Mucosa of stomach (tissue), 1 donor: ENCODE measurements at regions not wholly inside any gene's neighbourhood (a gene's known extent, or its start where the extent isn't known, plus 50 kb on each side); places are given as distances from the start of the nearest gene placed in this dataset.
"Not testable (repeated sequence)": the region's sequence is repeated elsewhere in the genome, so short reads cannot be mapped to it uniquely, and the experiment has no call there.

Experiments
- H3K27me3 ChIP-seq: one replicate; pipeline ENCODE4 v1.7.0; 2013; ENCODE audit warnings: mild to moderate bottlenecking, low read length; ENCODE audit not compliant: control insufficient read depth, insufficient read depth
- H3K36me3 ChIP-seq: one replicate; pipeline ENCODE4 v1.7.0; 2013; ENCODE audit warnings: low read length; ENCODE audit not compliant: control insufficient read depth, insufficient read depth
- H3K4me1 ChIP-seq: one replicate; pipeline ENCODE4 v1.7.0; 2013; ENCODE audit warnings: mild to moderate bottlenecking, low read length; ENCODE audit not compliant: control insufficient read depth, insufficient read depth
- H3K4me3 ChIP-seq: one replicate; pipeline ENCODE4 v1.7.0; 2013; ENCODE audit warnings: low read length
- H3K9ac ChIP-seq: one replicate; pipeline ENCODE4 v1.7.0; 2013; ENCODE audit warnings: mild to moderate bottlenecking, low read length, moderate library complexity
- H3K9me3 ChIP-seq: one replicate; pipeline ENCODE4 v1.7.0; 2013; ENCODE audit warnings: mild to moderate bottlenecking, low read length, moderate library complexity; ENCODE audit not compliant: control insufficient read depth
- donor health status: Pancreatic carcinoma.

- H3K4me1 ChIP-seq = peaks cover 27% of the 10 kb centered on the region
- no peak overlapping the region for H3K9ac ChIP-seq
- no peaks in the 10 kb centered on the region for H3K36me3 ChIP-seq
- H3K4me3 ChIP-seq = no peak overlapping the region
- H3K27me3 ChIP-seq = no peaks in the 10 kb centered on the region
- no peaks in the 10 kb centered on the region for H3K9me3 ChIP-seq
Measured at GRCh38 chr7:17041324-17041723, 159.5 kb upstream of the AGR3 start.

- Histone ChIP-seq H3K4me3 (no peak overlapping the region), H3K9ac (no peak overlapping the region), H3K27me3 (no peaks in the 10 kb centered on the region), H3K36me3 (no peaks in the 10 kb centered on the region), H3K4me1 (peaks cover 27% of the 10 kb centered on the region), H3K9me3 (no peaks in the 10 kb centered on the region)
Measured at GRCh38 chr7:17042211-17042610, 160.4 kb upstream of the AGR3 start.

- Histone ChIP-seq H3K9me3 (no peaks in the 10 kb centered on the region), H3K36me3 (no peaks in the 10 kb centered on the region), H3K27me3 (no peaks in the 10 kb centered on the region), H3K4me1 (peaks cover 26% of the 10 kb centered on the region), H3K4me3 (no peak overlapping the region), H3K9ac (no peak overlapping the region)
Measured at GRCh38 chr7:17043012-17043877, 161.5 kb upstream of the AGR3 start.

GRCh38 chr7:17044396-17044795, 162.6 kb upstream of the AGR3 start:
- Histone ChIP-seq H3K9ac (no peak overlapping the region), H3K4me3 (no peak overlapping the region), H3K9me3 (no peaks in the 10 kb centered on the region), H3K4me1 (peaks cover 14% of the 10 kb centered on the region), H3K27me3 (no peaks in the 10 kb centered on the region), H3K36me3 (no peaks in the 10 kb centered on the region)

GRCh38 chr7:17044861-17045260, 163.1 kb upstream of the AGR3 start:
- no peaks in the 10 kb centered on the region for H3K36me3 ChIP-seq
- no peaks in the 10 kb centered on the region for H3K27me3 ChIP-seq
- H3K9ac ChIP-seq = no peak overlapping the region
- H3K4me1 ChIP-seq = peaks cover 11% of the 10 kb centered on the region
- H3K4me3 ChIP-seq = no peak overlapping the region
- H3K9me3 ChIP-seq = no peaks in the 10 kb centered on the region

GRCh38 chr7:17046259-17046658, 164.5 kb upstream of the AGR3 start:
- Histone ChIP-seq H3K9me3 (no peaks in the 10 kb centered on the region), H3K4me3 (no peak overlapping the region), H3K27me3 (no peaks in the 10 kb centered on the region), H3K36me3 (no peaks in the 10 kb centered on the region), H3K4me1 (no peaks in the 10 kb centered on the region), H3K9ac (no peak overlapping the region)

- Histone ChIP-seq H3K4me3 (no peak overlapping the region), H3K4me1 (no peaks in the 10 kb centered on the region), H3K9me3 (no peaks in the 10 kb centered on the region), H3K9ac (no peak overlapping the region), H3K27me3 (no peaks in the 10 kb centered on the region), H3K36me3 (no peaks in the 10 kb centered on the region)
Measured at GRCh38 chr7:17046666-17047065, 164.9 kb upstream of the AGR3 start.

- H3K36me3 ChIP-seq, H3K4me1 ChIP-seq, H3K27me3 ChIP-seq, H3K4me3 ChIP-seq, H3K9ac ChIP-seq, H3K9me3 ChIP-seq: not testable (repeated sequence)
Measured at GRCh38 chr7:17053164-17053563, 171.4 kb upstream of the AGR3 start.

GRCh38 chr7:17054206-17054605, 172.4 kb upstream of the AGR3 start:
- Histone ChIP-seq H3K9ac (no peak overlapping the region), H3K9me3 (no peaks in the 10 kb centered on the region), H3K4me1 (no peaks in the 10 kb centered on the region), H3K4me3 (no peak overlapping the region), H3K36me3 (no peaks in the 10 kb centered on the region), H3K27me3 (no peaks in the 10 kb centered on the region)

GRCh38 chr7:17054836-17055235, 173.1 kb upstream of the AGR3 start:
- no peaks in the 10 kb centered on the region for H3K27me3 ChIP-seq

GRCh38 chr7:17055596-17055995, 173.8 kb upstream of the AGR3 start:
- Histone ChIP-seq H3K36me3 (no peaks in the 10 kb centered on the region), H3K27me3 (no peaks in the 10 kb centered on the region), H3K9ac (no peak overlapping the region)

More at GRCh38 chr7:17054836-17055235, 173.1 kb upstream of the AGR3 start:
- H3K4me1 ChIP-seq = no peaks in the 10 kb centered on the region
- no peak overlapping the region for H3K4me3 ChIP-seq
- no peaks in the 10 kb centered on the region for H3K36me3 ChIP-seq
- no peak overlapping the region for H3K9ac ChIP-seq
- H3K9me3 ChIP-seq = no peaks in the 10 kb centered on the region

GRCh38 chr7:17056491-17057142, 174.8 kb upstream of the AGR3 start:
- H3K27me3 ChIP-seq = no peaks in the 10 kb centered on the region

More at GRCh38 chr7:17055596-17055995, 173.8 kb upstream of the AGR3 start:
- Histone ChIP-seq H3K4me3 (no peak overlapping the region), H3K9me3 (no peaks in the 10 kb centered on the region), H3K4me1 (no peaks in the 10 kb centered on the region)

More at GRCh38 chr7:17056491-17057142, 174.8 kb upstream of the AGR3 start:
- Histone ChIP-seq H3K4me3 (no peak overlapping the region), H3K9ac (no peak overlapping the region), H3K36me3 (no peaks in the 10 kb centered on the region), H3K9me3 (no peaks in the 10 kb centered on the region), H3K4me1 (no peaks in the 10 kb centered on the region)
